GM12892 (cell line): ENCODE measurements at regions not wholly inside any gene's neighbourhood (a gene's known extent, or its start where the extent isn't known, plus 50 kb on each side); places are given as distances from the start of the nearest gene placed in this dataset.

Experiments used
- POLR2A ChIP-seq: IDR thresholded peaks from 2 replicates; pipeline ENCODE4 v1.6.1; 2011; ENCODE audit warnings: low read depth, low read length, control low read depth
- POLR2AphosphoS5 ChIP-seq: IDR thresholded peaks from 2 replicates; pipeline ENCODE4 v1.6.1; 2011; ENCODE audit warnings: low read depth, low read length, control low read depth

- TF ChIP-seq POLR2A: no peak
- TF ChIP-seq POLR2AphosphoS5: no peak
Observed at GRCh38 chr3:30269751-30270445, 336.5 kb upstream of the TGFBR2 start.
